Trophoblast cell (in vitro differentiated cells and primary cell): ENCODE measurements at regions not wholly inside any gene's neighbourhood (a gene's known extent, or its start where the extent isn't known, plus 50 kb on each side); places are given as distances from the start of the nearest gene placed in this dataset.
"Not testable (repeated sequence)": the region's sequence is repeated elsewhere in the genome, so short reads cannot be mapped to it uniquely, and the experiment has no call there.

Source experiments
- DNase-seq, 2 donors: peaks; one replicate each; pipeline ENCODE4 v3.0.0-alpha.2; 2016
- H2AFZ ChIP-seq: 2 replicates; pipeline ENCODE4 v1.6.1; 2013; ENCODE audit warnings: low read length, moderate library complexity, mild to moderate bottlenecking; ENCODE audit not compliant: insufficient read depth, poor library complexity
- H2AK5ac ChIP-seq: 2 replicates; pipeline ENCODE4 v1.6.1; 2013; ENCODE audit warnings: mild to moderate bottlenecking, low read length
- H2BK120ac ChIP-seq: 2 replicates; pipeline ENCODE4 v1.6.1; 2013; ENCODE audit warnings: low read length, mild to moderate bottlenecking, moderate library complexity; ENCODE audit not compliant: insufficient read depth, poor library complexity
- H2BK12ac ChIP-seq: 2 replicates; pipeline ENCODE4 v1.6.1; 2013; ENCODE audit warnings: mild to moderate bottlenecking, low read length, moderate library complexity
- H2BK5ac ChIP-seq: 2 replicates; pipeline ENCODE4 v1.6.1; 2013; ENCODE audit warnings: low read length, low read depth, moderate library complexity, mild to moderate bottlenecking; ENCODE audit not compliant: poor library complexity
- H3K14ac ChIP-seq: 2 replicates; pipeline ENCODE4 v1.6.1; 2013; ENCODE audit warnings: mild to moderate bottlenecking, low read length
- H3K18ac ChIP-seq: 2 replicates; pipeline ENCODE4 v1.6.1; 2013; ENCODE audit warnings: mild to moderate bottlenecking, low read length
- H3K23ac ChIP-seq: 2 replicates; pipeline ENCODE4 v1.6.1; 2013; ENCODE audit warnings: low read length
- H3K27ac ChIP-seq: 2 replicates; pipeline ENCODE4 v1.5.1; 2013; ENCODE audit warnings: low read depth, mild to moderate bottlenecking, inconsistent platforms, low read length, moderate library complexity
- H3K27me3 ChIP-seq: 2 replicates; pipeline ENCODE4 v1.6.1; 2013; ENCODE audit warnings: inconsistent platforms, mild to moderate bottlenecking, low read length, moderate library complexity; ENCODE audit not compliant: insufficient read depth
- H3K36me3 ChIP-seq, 2 experiments: 1 replicate in 1 of 2; 2 replicates in 1 of 2; pipeline ENCODE4 v1.6.1; 2013; ENCODE audit warnings: low read length in 2 of 2, mild to moderate bottlenecking in 2 of 2, moderate library complexity in 1 of 2; ENCODE audit not compliant: insufficient read depth in 2 of 2, control insufficient read depth in 1 of 2
- H3K4ac ChIP-seq: 2 replicates; pipeline ENCODE4 v1.6.1; 2013; ENCODE audit warnings: low read depth, mild to moderate bottlenecking, low read length, moderate library complexity
- H3K4me1 ChIP-seq, 2 experiments: 1 replicate in 1 of 2; 2 replicates in 1 of 2; pipeline ENCODE4 v1.6.1; 2013; ENCODE audit warnings: low read length in 2 of 2, mild to moderate bottlenecking in 2 of 2, moderate library complexity in 1 of 2; ENCODE audit not compliant: insufficient read depth in 2 of 2, control insufficient read depth in 1 of 2
- H3K4me2 ChIP-seq: 2 replicates; pipeline ENCODE4 v1.6.1; 2013; ENCODE audit warnings: inconsistent platforms, mild to moderate bottlenecking, low read length, moderate library complexity
- H3K4me3 ChIP-seq: 2 replicates; pipeline ENCODE4 v1.5.1; 2013; ENCODE audit warnings: mild to moderate bottlenecking, low read depth, low read length, inconsistent platforms
- H3K79me1 ChIP-seq: one replicate; pipeline ENCODE4 v1.6.1; 2013; ENCODE audit warnings: low read length
- H3K79me2 ChIP-seq: 2 replicates; pipeline ENCODE4 v1.6.1; 2013; ENCODE audit warnings: low read length, mild to moderate bottlenecking; ENCODE audit not compliant: control insufficient read depth, insufficient read depth, poor library complexity
- H3K9ac ChIP-seq: 2 replicates; pipeline ENCODE4 v1.6.1; 2013; ENCODE audit warnings: mild to moderate bottlenecking, low read length
- H3K9me3 ChIP-seq: 2 replicates; pipeline ENCODE4 v1.6.1; 2013; ENCODE audit warnings: low read depth, mild to moderate bottlenecking, control low read depth, inconsistent platforms, low read length; ENCODE audit not compliant: insufficient read depth
- H4K12ac ChIP-seq: 2 replicates; pipeline ENCODE4 v1.6.1; 2013; ENCODE audit warnings: low read depth, mild to moderate bottlenecking, low read length, moderate library complexity
- H4K8ac ChIP-seq: 2 replicates; pipeline ENCODE4 v1.6.1; 2013; ENCODE audit warnings: low read depth, mild to moderate bottlenecking, low read length, moderate library complexity
- H4K91ac ChIP-seq: one replicate; pipeline ENCODE4 v1.6.1; 2013; ENCODE audit warnings: low read depth, mild to moderate bottlenecking, low read length, moderate library complexity
- WGBS: extraction: QIAGEN DNeasy Blood & Tissue Kit; methylation state at CpG from one replicate; pipeline ENCODE4 v1.1.7; 2013; ENCODE audit warnings: missing lambda C conversion rate; ENCODE audit not compliant: insufficient read length, insufficient coverage; ENCODE audit errors: extremely low coverage; 5-methylcytosine and 5-hydroxymethylcytosine counted together

DNA sequence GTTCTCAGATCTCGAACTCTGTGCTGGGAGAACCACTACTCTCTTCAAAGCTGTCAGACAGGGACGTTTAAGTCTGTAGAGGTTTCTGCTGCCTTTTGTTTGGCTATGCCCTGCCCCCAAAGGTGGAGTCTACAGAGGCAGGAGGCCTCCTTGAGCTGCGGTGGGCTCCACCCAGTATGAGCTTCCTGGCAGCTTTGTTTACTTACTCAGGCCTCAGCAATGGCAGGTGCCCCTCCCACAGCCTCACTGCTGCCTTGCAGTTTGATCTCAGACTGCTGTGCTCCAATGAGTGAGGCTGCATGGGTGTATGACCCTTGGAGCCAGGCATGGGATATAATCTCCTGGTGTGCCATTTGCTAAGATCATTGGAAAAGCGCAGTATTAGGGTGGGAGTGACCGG lies 75.4 kb upstream of the ANKRD30A start:
- not testable (repeated sequence) for H2AK5ac ChIP-seq, H3K4me2 ChIP-seq, H3K36me3 ChIP-seq, H3K4ac ChIP-seq, H4K8ac ChIP-seq, H3K9ac ChIP-seq, H2AFZ ChIP-seq, H2BK120ac ChIP-seq, H3K4me3 ChIP-seq, H3K14ac ChIP-seq, H3K4me1 ChIP-seq, H3K9me3 ChIP-seq, H4K91ac ChIP-seq, H3K23ac ChIP-seq, H4K12ac ChIP-seq, H3K79me1 ChIP-seq, H3K27me3 ChIP-seq, H2BK5ac ChIP-seq, H3K79me2 ChIP-seq, H3K18ac ChIP-seq, H3K27ac ChIP-seq, DNase-seq, H2BK12ac ChIP-seq
- WGBS, result no CpG with 5 or more reads among the region's 5 CpGs

DNA sequence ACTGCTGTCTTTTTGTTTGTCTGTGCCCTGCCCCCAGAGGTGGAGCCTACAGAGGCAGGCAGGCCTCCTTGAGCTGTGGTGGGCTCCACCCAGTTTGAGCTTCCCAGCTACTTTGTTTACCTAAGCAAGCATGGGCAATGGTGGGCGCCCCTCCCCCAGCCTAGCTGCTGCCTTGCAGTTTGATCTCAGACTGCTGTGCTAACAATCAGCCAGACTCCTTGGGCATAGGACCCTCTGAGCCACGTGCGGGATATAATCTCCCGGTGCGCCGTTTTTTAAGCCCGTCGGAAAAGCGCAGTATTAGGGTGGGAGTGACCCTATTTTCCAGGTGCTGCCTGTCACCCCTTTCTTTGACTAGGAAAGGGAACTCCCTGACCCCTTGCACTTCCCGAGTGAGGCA lies 81.1 kb upstream of the ANKRD30A start:
- WGBS, result no CpG with 5 or more reads among the region's 10 CpGs
- H3K4me1 ChIP-seq, H3K14ac ChIP-seq, H3K4ac ChIP-seq, H4K12ac ChIP-seq, H2BK5ac ChIP-seq, DNase-seq, H3K27ac ChIP-seq, H4K8ac ChIP-seq, H3K79me2 ChIP-seq, H4K91ac ChIP-seq, H3K23ac ChIP-seq, H2AK5ac ChIP-seq, H3K4me3 ChIP-seq, H3K79me1 ChIP-seq, H3K36me3 ChIP-seq, H3K4me2 ChIP-seq, H2BK120ac ChIP-seq, H3K9me3 ChIP-seq, H3K9ac ChIP-seq, H2AFZ ChIP-seq, H3K27me3 ChIP-seq, H3K18ac ChIP-seq, H2BK12ac ChIP-seq: not testable (repeated sequence)

DNA sequence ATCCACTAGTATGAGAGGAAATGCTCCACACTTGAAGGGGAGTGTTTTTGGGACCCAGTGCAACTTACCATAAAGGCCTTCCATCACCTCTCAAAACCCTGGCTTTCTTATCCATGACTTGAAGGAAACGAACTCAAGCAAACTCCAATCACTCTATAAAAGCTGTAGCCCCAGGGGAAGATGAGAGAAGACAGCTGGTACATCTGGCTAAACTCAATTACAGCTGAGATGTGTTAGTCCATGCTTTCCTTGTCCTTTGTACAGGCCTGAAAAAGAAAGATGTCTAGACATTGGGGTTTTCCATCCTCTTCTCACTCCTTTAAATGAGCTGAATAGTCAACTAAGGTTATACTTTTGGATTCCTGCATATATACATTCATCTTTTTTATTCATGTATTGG lies 89.5 kb upstream of the ANKRD30A start:
- H2BK5ac ChIP-seq, result no peak overlapping the region
- no peaks in the 10 kb centered on the region for H3K4me1 ChIP-seq
- H3K18ac ChIP-seq, result no peak overlapping the region
- H4K91ac ChIP-seq, result no peak overlapping the region
- H3K4me3 ChIP-seq, result no peak overlapping the region
- no CpG with 5 or more reads among the region's 1 CpG for WGBS
- no peaks in the 10 kb centered on the region for H3K9me3 ChIP-seq
- H3K4ac ChIP-seq, result no peak overlapping the region
- no peak overlapping the region for H3K14ac ChIP-seq
- H2BK12ac ChIP-seq, result no peak overlapping the region
- H3K79me1 ChIP-seq, result no peaks in the 10 kb centered on the region
- no peak overlapping the region for H2AK5ac ChIP-seq
- no peak overlapping the region for H3K23ac ChIP-seq
- no peak overlapping the region for H3K4me2 ChIP-seq
- H3K27ac ChIP-seq, result no peak overlapping the region
- H3K27me3 ChIP-seq, result no peaks in the 10 kb centered on the region
- no peak overlapping the region for H4K12ac ChIP-seq
- H4K8ac ChIP-seq, result no peak overlapping the region
- H3K79me2 ChIP-seq, result no peaks in the 10 kb centered on the region
- H3K36me3 ChIP-seq, result no peaks in the 10 kb centered on the region
- no peak overlapping the region for H3K9ac ChIP-seq
- H2BK120ac ChIP-seq, result no peak overlapping the region
- H2AFZ ChIP-seq, result no peak overlapping the region
- DNase-seq, result no peak

DNA sequence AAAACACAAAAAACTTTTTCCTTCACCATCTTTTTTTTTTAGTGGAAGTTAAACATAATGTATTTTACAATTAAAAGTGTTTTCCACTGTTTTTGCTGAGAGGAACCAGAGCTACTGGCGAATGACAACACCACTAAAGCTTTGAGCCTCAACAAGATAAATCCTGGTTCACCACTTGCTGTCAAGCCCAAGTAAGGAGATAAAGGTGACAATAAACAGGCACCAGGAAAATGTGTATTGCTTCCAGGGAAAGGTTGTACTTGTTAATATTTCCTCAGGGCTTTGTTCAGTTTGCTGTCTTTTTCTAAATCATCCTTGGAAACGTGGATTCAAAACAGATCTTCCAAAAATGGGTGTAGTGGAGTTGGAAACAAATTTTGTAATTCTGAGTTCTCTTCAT lies 109.9 kb upstream of the ANKRD30A start:
- Histone ChIP-seq H3K23ac (no peak overlapping the region), H3K18ac (no peak overlapping the region), H3K27ac (no peak overlapping the region), H3K4me3 (no peak overlapping the region), H3K4me1 (no peaks in the 10 kb centered on the region), H4K12ac (no peak overlapping the region), H3K36me3 (no peaks in the 10 kb centered on the region), H2BK5ac (no peak overlapping the region), H3K79me1 (no peaks in the 10 kb centered on the region), H3K9me3 (peaks cover 9% of the 10 kb centered on the region), H4K8ac (no peak overlapping the region), H3K27me3 (no peaks in the 10 kb centered on the region), H2AFZ (no peak overlapping the region), H3K79me2 (no peaks in the 10 kb centered on the region), H3K4me2 (no peak overlapping the region), H4K91ac (no peak overlapping the region), H2BK120ac (no peak overlapping the region), H2BK12ac (no peak overlapping the region), H3K9ac (no peak overlapping the region), H3K4ac (no peak overlapping the region), H3K14ac (no peak overlapping the region), H2AK5ac (no peak overlapping the region)
- no peak for DNase-seq
- WGBS, result no CpG with 5 or more reads among the region's 2 CpGs
